Inflammatory macrophage treated with lipopolysaccharide for 4 hours (primary cell): ENCODE measurements at regions not wholly inside any gene's neighbourhood (a gene's known extent, or its start where the extent isn't known, plus 50 kb on each side); places are given as distances from the start of the nearest gene placed in this dataset.
"Not testable (repeated sequence)": the region's sequence is repeated elsewhere in the genome, so short reads cannot be mapped to it uniquely, and the experiment has no call there.

Source experiments
- DNase-seq: peaks from one replicate; pipeline ENCODE4 v3.0.0-alpha.2; 2020

GRCh38 chr18:24567199-24567598, 106.8 kb downstream of the HRH4 start:
- no peak for DNase-seq

- no peak for DNase-seq
Observed at GRCh38 chr18:24570716-24571115, 110.3 kb downstream of the HRH4 start.

GRCh38 chr18:24582771-24583170, 122.3 kb downstream of the HRH4 start:
- no peak for DNase-seq

GRCh38 chr18:24584205-24584604, 123.8 kb downstream of the HRH4 start:
- DNase-seq, result no peak

- DNase-seq, result no peak
Observed at GRCh38 chr18:24584813-24585212, 124.4 kb downstream of the HRH4 start.

GRCh38 chr18:24585996-24586566, 125.6 kb downstream of the HRH4 start:
- no peak for DNase-seq

- no peak for DNase-seq
Observed at GRCh38 chr18:24586662-24587360, 126.4 kb downstream of the HRH4 start.

GRCh38 chr18:24588440-24588839, 128.0 kb downstream of the HRH4 start:
- DNase-seq, result no peak

- DNase-seq, result no peak
Observed at GRCh38 chr18:24590946-24591345, 130.5 kb downstream of the HRH4 start.

GRCh38 chr18:24593401-24593800, 133.0 kb downstream of the HRH4 start:
- no peak for DNase-seq

GRCh38 chr18:24593886-24594285, 133.4 kb downstream of the HRH4 start:
- no peak for DNase-seq

GRCh38 chr18:24595561-24596031, 135.2 kb downstream of the HRH4 start:
- DNase-seq, result no peak

- peak; percentile 37 for DNase-seq
Observed at GRCh38 chr18:24600076-24600654, 139.7 kb downstream of the HRH4 start.

GRCh38 chr18:24601585-24601984, 141.1 kb downstream of the HRH4 start:
- DNase-seq, result no peak

- DNase-seq, result no peak
Observed at GRCh38 chr18:24602201-24602600, 141.8 kb downstream of the HRH4 start.

GRCh38 chr18:24603151-24603550, 142.7 kb downstream of the HRH4 start:
- DNase-seq, result no peak

GRCh38 chr18:24605444-24605843, 145.0 kb downstream of the HRH4 start:
- no peak for DNase-seq

- DNase-seq, result no peak
Observed at GRCh38 chr18:24609254-24609653, 148.8 kb downstream of the HRH4 start.

- no peak for DNase-seq
Observed at GRCh38 chr18:24611075-24611474, 150.6 kb downstream of the HRH4 start.

- DNase-seq, result no peak
Observed at GRCh38 chr18:24613896-24614640, 153.6 kb downstream of the HRH4 start.

GRCh38 chr18:24616653-24617052, 156.2 kb downstream of the HRH4 start:
- DNase-seq, result no peak

- DNase-seq, result not testable (repeated sequence)
Observed at GRCh38 chr18:24624421-24624820, 164.0 kb downstream of the HRH4 start.

GRCh38 chr18:24627644-24628315, 167.3 kb downstream of the HRH4 start:
- no peak for DNase-seq
